ENCODE measurements at regions not wholly inside any gene's neighbourhood (a gene's known extent, or its start where the extent isn't known, plus 50 kb on each side); places are given as distances from the start of the nearest gene placed in this dataset.

DNA sequence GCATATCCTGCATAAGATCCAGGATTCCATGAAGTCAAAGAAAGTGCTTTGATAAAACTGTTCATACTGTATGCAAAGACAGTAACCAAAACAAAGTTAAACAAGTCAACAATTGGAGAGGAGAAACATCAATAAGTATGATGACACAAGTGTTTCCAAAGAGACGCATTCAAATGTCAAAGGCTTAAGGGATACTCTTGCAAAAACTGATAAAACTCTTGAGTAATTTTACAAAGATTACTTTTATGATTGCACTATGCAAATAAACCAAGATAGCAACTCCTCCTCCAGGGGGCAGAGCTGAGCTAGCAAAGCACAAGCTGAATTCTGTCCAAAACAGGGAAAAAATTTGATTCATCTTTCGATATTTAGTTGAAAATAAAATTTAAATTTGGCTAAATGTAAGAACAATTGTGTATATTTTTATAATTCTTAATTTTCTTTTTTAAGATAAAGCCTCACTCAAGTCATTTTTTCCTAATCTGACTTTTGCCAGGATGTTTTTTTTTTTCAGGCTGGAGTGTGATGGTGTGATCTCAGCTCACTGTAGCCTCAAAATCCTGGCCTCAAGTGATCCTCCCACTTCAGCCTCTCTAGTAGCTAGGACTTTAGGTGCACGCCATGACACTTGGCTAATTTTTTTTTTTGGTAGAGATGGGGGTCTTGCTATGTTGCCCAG is 84.0 kb downstream of the MZT1 start:
- TF ChIP-seq, protein P1, sequence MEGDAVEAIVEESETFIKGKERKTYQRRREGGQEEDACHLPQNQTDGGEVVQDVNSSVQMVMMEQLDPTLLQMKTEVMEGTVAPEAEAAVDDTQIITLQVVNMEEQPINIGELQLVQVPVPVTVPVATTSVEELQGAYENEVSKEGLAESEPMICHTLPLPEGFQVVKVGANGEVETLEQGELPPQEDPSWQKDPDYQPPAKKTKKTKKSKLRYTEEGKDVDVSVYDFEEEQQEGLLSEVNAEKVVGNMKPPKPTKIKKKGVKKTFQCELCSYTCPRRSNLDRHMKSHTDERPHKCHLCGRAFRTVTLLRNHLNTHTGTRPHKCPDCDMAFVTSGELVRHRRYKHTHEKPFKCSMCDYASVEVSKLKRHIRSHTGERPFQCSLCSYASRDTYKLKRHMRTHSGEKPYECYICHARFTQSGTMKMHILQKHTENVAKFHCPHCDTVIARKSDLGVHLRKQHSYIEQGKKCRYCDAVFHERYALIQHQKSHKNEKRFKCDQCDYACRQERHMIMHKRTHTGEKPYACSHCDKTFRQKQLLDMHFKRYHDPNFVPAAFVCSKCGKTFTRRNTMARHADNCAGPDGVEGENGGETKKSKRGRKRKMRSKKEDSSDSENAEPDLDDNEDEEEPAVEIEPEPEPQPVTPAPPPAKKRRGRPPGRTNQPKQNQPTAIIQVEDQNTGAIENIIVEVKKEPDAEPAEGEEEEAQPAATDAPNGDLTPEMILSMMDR (IDR thresholded peaks at IDR 0.05) = no peak
- no peak for TF ChIP-seq POLR2A (IDR thresholded peaks at IDR 0.05)

All from ovary (tissue), 3 donors.